ENCODE measurements at regions not wholly inside any gene's neighbourhood (a gene's known extent, or its start where the extent isn't known, plus 50 kb on each side); places are given as distances from the start of the nearest gene placed in this dataset.

GRCh38 chr18:47547539-47548202, 296.2 kb upstream of the SKOR2 start:
- no peak for DNase-seq (ENCODE audit: low read depth)

GRCh38 chr18:47545613-47546012, 294.2 kb upstream of the SKOR2 start:
- DNase-seq (ENCODE audit: low read depth), result no peak

- no peak for DNase-seq (ENCODE audit: low read depth)
Measured at GRCh38 chr18:47543080-47543479, 291.6 kb upstream of the SKOR2 start.

- DNase-seq (ENCODE audit: low read depth), result no peak
Measured at GRCh38 chr18:47542551-47542950, 291.1 kb upstream of the SKOR2 start.

DNA sequence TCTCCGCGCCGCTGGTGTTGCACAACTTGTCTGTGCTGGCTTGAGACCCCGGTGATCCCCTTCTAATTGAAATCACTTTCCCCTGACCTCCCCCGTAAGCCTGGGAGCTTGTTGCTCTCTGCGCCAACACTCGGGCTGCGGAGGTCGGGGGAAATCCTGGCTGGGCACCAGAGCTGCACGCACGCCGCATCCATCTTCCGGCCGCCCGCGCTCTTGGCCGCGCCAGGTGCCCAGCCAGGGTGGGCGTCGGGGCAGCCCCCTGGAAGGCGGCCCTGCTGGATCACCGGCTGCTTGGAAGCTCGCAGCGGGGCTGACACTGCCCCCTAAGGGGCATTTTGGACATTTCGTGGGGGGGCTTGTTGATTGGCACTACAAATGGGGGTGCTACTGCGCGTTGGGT, 280.3 kb upstream of the SKOR2 start:
- no peak for DNase-seq (ENCODE audit: low read depth)

GRCh38 chr18:47530695-47531094, 279.2 kb upstream of the SKOR2 start:
- no peak for DNase-seq (ENCODE audit: low read depth)

DNA sequence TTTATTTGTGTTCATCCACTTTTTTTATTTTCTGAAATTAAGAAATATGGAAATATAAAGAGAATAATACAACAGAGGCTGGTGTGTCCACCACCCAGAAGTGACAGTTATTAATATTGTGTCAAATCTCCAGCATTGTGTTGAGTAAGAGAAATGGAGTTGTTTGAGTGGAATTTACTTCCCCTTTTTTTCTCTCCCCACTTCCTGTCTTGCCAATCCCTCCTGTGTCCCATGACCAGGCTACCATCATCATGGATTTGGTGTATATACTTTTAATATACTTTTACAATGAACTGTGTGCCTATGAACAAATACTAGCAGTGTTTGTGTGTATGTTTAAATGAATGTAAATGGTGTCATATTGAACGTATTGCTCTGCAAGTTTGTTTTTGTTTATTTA, 276.9 kb upstream of the SKOR2 start:
- DNase-seq (ENCODE audit: low read depth), result no peak

GRCh38 chr18:47526147-47526546, 274.7 kb upstream of the SKOR2 start:
- no peak for DNase-seq (ENCODE audit: low read depth)

DNA sequence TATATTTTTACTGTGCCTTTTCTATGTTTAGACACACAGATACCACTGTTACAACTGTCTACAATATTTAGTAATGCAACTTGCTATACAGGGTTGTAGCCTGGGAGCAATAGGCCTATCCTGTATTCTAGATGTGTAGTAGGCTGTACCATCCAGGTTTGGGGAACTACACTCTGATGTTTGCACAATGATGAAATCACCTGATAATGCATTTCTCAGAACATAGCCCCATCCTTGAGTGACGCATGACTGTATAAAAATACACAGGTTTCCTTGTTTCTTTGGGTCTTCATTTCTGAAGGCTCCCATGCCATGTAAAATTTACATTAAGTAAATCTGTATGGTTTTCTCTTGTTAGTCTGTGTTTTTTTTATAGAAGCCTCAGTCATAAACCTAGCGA, 270.9 kb upstream of the SKOR2 start:
- DNase-seq (ENCODE audit: low read depth), result no peak

GRCh38 chr18:47520263-47520662, 268.8 kb upstream of the SKOR2 start:
- DNase-seq (ENCODE audit: low read depth), result no peak

- DNase-seq (ENCODE audit: low read depth), result no peak
Measured at GRCh38 chr18:47519706-47520105, 268.2 kb upstream of the SKOR2 start.

GRCh38 chr18:47519277-47519676, 267.8 kb upstream of the SKOR2 start:
- DNase-seq (ENCODE audit: low read depth), result no peak

DNA sequence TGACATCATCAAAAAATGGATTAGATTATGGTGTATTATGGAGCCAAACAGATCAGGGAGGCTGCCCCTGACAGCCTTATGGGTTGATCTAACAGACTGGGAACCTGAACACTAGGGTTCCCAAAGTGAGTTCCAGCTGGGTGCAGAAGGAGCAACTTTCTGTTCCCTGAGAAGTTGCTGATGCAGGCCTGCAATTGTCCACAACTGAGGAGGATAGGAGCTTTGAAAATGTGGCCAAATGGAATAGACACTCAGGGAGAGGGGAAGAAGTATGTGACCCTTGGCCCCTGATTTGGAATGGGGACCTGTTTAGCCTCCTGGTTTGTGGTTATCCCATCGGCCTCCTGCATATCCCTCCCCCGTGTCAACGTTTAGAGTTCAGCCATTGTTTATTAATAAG, 262.2 kb upstream of the SKOR2 start:
- no peak for DNase-seq (ENCODE audit: low read depth)

GRCh38 chr18:47512726-47513435, 261.4 kb upstream of the SKOR2 start:
- no peak for DNase-seq (ENCODE audit: low read depth)

- DNase-seq (ENCODE audit: low read depth), result no peak
Measured at GRCh38 chr18:47512056-47512455, 260.6 kb upstream of the SKOR2 start.

- DNase-seq (ENCODE audit: low read depth), result no peak
Measured at GRCh38 chr18:47510831-47511230, 259.4 kb upstream of the SKOR2 start.

DNA sequence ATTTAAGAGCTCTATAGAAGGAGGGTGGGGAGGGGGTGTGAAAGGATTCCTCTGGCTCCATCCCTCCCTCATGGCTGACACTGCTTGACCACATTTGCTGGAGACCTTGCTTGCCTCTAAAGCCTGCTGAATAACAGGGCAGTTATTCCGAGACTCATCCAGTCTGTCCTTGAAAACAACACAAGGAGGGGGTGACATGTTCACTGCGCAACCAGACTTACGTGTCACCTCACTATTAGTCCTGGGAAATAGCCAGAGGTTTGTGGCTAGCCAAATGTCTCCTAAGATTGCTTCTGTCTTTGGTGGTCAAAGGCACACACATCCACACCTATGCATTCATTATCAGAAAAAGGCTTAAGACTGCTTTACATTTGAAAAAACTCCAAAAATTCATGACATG, 256.2 kb upstream of the SKOR2 start:
- no peak for DNase-seq (ENCODE audit: low read depth)

GRCh38 chr18:47506897-47507296, 255.4 kb upstream of the SKOR2 start:
- DNase-seq (ENCODE audit: low read depth), result no peak

- DNase-seq (ENCODE audit: low read depth), result no peak
Measured at GRCh38 chr18:47501946-47502345, 250.5 kb upstream of the SKOR2 start.

DNA sequence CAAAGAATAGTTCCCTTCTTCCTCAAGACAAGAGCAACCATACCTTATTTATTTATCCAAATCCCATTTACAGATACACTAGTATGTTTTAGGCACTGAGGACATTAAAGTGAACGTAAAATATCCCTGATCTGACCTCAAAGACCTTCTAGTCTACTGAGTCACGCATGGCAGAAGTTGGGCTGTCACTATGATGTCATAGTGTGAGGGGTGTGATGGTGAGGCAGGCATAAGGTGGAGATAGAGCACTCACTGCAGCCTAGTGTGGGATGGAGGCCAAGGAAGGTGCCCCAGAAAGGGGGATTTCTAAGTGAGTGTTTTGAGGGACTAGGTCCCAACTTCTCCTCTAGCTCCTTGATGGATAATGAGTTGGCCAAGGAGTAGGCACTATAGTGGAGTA, 249.5 kb upstream of the SKOR2 start:
- DNase-seq (ENCODE audit: low read depth), result no peak

DNA sequence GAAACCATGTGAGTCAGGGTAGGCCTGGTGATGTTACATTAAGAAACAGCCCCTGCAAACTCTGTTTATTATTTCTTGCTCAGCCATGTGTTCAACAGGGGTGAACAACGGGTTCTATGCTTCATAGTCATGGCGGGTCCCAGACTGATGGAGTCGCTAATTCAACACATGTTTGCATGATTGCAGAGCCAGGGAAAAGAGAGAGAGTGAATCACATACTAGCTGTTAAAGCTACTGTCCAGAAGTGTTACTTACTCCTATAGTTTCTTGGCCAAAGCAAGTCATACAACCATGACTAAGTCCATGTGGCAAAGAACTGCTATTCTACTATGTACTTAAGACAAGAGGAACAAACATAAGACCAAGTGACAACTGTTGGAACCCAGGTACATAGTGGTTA, 241.2 kb upstream of the SKOR2 start:
- DNase-seq (ENCODE audit: low read depth), result no peak

DNA sequence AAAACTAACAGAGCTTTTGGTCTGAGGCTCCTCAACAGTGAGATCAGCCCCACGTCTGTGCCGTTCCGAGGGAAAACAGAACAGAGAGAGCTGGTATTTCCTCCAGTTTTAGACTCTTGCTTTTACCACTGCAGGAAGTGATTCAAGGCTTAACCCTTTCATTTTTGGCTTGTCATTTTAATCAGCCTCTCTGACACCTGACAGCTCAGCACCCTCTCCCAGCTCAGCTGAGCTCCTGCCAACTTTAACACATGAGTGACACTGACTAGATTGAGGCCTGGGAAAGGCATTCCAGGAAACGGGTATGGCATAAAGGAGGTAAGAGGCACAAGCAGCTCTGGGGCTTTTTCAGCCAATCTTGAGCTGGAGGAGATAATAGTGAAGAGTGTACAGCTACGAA, 239.4 kb upstream of the SKOR2 start:
- DNase-seq (ENCODE audit: low read depth), result no peak

- no peak for DNase-seq (ENCODE audit: low read depth)
Measured at GRCh38 chr18:47485221-47485797, 233.8 kb upstream of the SKOR2 start.

DNA sequence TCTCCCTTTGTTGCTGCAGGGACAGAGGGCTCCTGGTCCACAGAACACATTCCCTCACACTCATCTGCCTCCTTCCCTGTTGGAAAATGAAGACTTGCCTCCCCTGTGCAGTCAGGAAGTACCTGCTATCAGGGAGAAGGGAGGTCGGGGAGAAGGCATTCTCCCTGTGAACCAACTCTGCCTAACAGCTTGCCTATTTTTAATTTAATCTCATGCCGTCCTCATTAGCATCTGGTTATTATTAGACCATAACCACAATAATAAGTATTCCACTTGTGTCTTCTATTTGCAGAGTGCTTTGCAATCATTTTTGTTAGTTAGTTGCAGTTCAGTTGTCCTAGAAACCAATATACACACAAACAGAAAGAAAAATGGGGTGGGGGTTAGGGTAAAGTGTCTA, 232.6 kb upstream of the SKOR2 start:
- no peak for DNase-seq (ENCODE audit: low read depth)
